DND-41 (cell line): ENCODE measurements at regions not wholly inside any gene's neighbourhood (a gene's known extent, or its start where the extent isn't known, plus 50 kb on each side); places are given as distances from the start of the nearest gene placed in this dataset.

ENCODE experiments used
- EZH2 ChIP-seq: IDR thresholded peaks from 3 replicates; pipeline ENCODE4 v1.6.1; 2012; ENCODE audit warnings: borderline replicate concordance, low read depth, mild to moderate bottlenecking, moderate library complexity, low read length, inconsistent platforms; ENCODE audit not compliant: severe bottlenecking
- TF ChIP-seq, protein P1 (sequence below): IDR thresholded peaks from 2 replicates; pipeline ENCODE4 v1.5.1; 2012; ENCODE audit warnings: borderline replicate concordance, low read length, moderate library complexity, mild to moderate bottlenecking; ENCODE audit not compliant: poor library complexity, severe bottlenecking; ENCODE audit errors: extremely low read depth

GRCh38 chr4:20180509-20180908 lies 71.2 kb upstream of the SLIT2 start:
- TF ChIP-seq, protein P1, sequence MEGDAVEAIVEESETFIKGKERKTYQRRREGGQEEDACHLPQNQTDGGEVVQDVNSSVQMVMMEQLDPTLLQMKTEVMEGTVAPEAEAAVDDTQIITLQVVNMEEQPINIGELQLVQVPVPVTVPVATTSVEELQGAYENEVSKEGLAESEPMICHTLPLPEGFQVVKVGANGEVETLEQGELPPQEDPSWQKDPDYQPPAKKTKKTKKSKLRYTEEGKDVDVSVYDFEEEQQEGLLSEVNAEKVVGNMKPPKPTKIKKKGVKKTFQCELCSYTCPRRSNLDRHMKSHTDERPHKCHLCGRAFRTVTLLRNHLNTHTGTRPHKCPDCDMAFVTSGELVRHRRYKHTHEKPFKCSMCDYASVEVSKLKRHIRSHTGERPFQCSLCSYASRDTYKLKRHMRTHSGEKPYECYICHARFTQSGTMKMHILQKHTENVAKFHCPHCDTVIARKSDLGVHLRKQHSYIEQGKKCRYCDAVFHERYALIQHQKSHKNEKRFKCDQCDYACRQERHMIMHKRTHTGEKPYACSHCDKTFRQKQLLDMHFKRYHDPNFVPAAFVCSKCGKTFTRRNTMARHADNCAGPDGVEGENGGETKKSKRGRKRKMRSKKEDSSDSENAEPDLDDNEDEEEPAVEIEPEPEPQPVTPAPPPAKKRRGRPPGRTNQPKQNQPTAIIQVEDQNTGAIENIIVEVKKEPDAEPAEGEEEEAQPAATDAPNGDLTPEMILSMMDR = no peak
- TF ChIP-seq EZH2 = no peak
